ENCODE measurements at regions not wholly inside any gene's neighbourhood (a gene's known extent, or its start where the extent isn't known, plus 50 kb on each side); places are given as distances from the start of the nearest gene placed in this dataset.
A peak's percentile ranks its signal among the peaks of the same experiment; 100 is the strongest.

DNA sequence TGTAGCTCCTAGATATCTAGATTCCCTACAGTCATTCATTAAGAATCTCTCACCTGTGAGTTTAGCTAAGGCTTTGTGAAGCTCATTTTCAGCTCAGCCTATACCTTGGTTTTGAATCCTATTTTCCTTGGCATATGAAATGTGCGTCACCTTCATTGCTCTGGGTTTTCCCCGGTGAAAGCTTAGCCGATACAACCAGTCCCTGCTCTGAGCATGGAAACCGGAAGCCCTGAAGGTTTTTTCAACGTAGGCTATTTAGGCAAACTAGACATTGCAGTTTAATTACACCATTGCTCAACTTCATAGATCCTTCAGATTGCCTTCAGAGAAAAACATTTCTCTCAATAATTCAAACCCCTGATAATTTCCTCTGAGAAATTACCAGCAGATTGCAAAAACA is 206.8 kb upstream of the TPRG1 start:
- no peak overlapping the region for H3K4me3 ChIP-seq (replicated peaks in 1 of 2; ENCODE audit: low read depth in 2 of 2, low read length in 2 of 2)
- DNase-seq (ENCODE audit: low read depth in 2 of 2) = no peak
- TF ChIP-seq, protein P1, sequence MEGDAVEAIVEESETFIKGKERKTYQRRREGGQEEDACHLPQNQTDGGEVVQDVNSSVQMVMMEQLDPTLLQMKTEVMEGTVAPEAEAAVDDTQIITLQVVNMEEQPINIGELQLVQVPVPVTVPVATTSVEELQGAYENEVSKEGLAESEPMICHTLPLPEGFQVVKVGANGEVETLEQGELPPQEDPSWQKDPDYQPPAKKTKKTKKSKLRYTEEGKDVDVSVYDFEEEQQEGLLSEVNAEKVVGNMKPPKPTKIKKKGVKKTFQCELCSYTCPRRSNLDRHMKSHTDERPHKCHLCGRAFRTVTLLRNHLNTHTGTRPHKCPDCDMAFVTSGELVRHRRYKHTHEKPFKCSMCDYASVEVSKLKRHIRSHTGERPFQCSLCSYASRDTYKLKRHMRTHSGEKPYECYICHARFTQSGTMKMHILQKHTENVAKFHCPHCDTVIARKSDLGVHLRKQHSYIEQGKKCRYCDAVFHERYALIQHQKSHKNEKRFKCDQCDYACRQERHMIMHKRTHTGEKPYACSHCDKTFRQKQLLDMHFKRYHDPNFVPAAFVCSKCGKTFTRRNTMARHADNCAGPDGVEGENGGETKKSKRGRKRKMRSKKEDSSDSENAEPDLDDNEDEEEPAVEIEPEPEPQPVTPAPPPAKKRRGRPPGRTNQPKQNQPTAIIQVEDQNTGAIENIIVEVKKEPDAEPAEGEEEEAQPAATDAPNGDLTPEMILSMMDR (IDR thresholded peaks at IDR 0.05; ENCODE audit: low read depth, low read length) = no peak

DNA sequence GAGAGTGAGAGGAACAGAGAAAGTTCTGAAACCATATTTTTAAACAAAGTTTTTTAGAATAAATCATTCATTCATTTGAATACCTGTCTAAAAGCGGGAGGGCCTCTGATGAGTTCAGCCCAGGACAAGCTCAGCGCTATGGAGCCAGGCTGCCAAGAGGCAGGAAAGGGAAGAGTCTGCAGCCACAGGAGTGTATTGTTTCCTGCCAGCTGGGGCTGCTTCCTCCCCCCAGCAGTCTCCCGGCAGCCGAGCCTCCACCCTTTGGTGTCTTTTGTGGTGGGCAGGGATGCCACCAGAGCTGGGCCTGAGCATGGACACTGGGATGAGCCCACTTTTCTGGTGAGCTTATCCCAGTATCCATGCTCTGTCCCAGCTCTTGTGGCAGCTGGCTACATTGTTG is 199.5 kb upstream of the TPRG1 start:
- TF ChIP-seq, protein P1 (IDR thresholded peaks at IDR 0.05; ENCODE audit: low read depth, low read length) = no peak
- no peak overlapping the region for H3K4me3 ChIP-seq (replicated peaks in 1 of 2; ENCODE audit: low read depth in 2 of 2, low read length in 2 of 2)
- no peak for DNase-seq (ENCODE audit: low read depth in 2 of 2)

DNA sequence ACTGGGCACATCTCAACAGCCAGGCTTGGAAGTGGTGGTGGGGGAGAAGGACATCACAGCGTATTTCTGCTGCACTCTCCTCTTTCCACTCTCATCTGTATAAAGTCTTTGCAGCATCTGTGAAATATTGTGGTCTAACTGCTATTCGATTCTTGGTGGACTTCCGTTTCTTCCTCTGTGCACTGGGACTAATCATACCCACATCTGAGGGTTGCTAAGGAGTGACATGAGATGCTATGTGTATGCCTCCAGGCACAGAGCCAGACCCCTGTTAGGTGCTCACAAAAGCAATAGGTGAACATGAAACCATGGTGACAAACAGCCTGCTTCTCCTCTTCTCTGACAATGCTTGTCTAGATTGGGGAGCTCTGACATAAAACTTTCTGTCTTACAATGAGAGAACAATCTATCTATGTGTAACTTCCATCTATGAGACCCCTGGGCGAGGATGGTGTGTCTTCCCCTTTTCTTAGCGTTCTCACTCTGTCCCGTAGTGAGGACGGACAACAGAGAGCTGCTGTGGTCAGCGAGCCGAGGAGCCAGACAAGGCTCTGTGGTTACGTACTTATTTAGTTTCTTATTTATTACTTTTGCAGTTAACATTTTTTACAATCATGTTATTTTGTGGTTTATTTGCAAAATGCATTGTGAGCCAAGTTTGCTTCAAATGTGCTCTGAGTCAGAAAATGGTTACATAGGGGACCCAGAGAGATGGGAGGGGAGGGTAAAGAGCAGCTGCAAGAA is 196.7 kb upstream of the TPRG1 start:
- TF ChIP-seq, protein P1 (IDR thresholded peaks at IDR 0.05; ENCODE audit: low read depth, low read length) = no peak
- no peak overlapping the region for H3K4me3 ChIP-seq (replicated peaks in 1 of 2; ENCODE audit: low read depth in 2 of 2, low read length in 2 of 2)
- DNase-seq (ENCODE audit: low read depth in 2 of 2) = peak in 1 of 2 donors; percentile 26

DNA sequence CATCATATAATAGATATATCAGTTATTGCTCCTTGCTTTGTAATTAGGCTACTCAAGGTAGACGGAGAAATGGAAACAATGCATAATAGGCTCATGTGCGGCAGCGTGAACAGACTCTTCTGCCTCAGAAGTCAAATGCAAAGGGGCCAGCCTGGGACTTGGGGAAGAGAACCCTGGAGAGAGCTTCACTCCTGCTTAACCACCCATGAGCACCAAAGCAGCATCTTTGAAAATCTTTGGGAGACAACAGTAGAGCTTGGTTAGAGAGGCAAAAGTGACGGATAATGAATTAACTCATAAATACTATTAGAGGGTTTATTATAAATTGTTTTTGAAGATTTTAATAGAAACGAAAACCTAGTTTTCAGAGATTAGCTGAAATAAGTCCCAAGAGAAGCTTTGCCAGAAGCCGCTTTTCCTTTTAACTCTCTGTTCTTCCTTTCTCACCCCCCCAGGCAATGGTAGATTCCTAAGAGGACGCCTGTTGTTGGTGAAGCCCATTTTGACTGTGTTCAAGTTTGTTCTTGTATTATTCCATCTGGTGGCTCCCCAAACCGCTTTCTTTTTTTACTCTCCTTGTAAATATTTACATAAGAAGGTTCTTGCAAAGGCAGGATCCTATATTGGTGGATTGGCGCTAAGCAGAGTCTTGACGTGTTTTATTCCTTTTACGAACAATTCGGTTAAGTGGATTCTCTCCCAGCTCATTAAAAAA is 196.0 kb upstream of the TPRG1 start:
- no peak for DNase-seq (ENCODE audit: low read depth in 2 of 2)
- H3K4me3 ChIP-seq (replicated peaks in 1 of 2; ENCODE audit: low read depth in 2 of 2, low read length in 2 of 2) = no peak overlapping the region
- TF ChIP-seq, protein P1 (IDR thresholded peaks at IDR 0.05; ENCODE audit: low read depth, low read length) = no peak

DNA sequence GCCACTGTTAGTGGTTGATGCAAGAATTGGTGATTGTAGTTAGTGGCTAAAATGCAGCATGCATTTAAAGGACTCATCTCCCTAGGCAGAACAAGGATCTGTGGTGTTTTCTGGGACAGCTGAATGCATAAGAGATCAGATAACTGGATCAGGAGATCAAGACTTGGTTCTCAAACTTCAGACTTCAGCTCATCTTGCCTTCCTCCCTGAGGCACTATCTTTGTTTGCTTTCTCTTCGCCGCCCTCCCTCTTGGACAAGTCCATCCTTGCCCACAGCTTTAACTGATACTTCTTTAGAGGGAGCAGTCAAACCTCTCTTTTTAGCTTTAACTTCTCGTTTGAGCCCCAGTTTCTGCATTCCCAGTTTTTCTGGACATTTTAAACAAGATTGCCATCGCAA is 195.4 kb upstream of the TPRG1 start:
- no peak overlapping the region for H3K4me3 ChIP-seq (replicated peaks in 1 of 2; ENCODE audit: low read depth in 2 of 2, low read length in 2 of 2)
- TF ChIP-seq, protein P1 (IDR thresholded peaks at IDR 0.05; ENCODE audit: low read depth, low read length) = no peak
- no peak for DNase-seq (ENCODE audit: low read depth in 2 of 2)

DNA sequence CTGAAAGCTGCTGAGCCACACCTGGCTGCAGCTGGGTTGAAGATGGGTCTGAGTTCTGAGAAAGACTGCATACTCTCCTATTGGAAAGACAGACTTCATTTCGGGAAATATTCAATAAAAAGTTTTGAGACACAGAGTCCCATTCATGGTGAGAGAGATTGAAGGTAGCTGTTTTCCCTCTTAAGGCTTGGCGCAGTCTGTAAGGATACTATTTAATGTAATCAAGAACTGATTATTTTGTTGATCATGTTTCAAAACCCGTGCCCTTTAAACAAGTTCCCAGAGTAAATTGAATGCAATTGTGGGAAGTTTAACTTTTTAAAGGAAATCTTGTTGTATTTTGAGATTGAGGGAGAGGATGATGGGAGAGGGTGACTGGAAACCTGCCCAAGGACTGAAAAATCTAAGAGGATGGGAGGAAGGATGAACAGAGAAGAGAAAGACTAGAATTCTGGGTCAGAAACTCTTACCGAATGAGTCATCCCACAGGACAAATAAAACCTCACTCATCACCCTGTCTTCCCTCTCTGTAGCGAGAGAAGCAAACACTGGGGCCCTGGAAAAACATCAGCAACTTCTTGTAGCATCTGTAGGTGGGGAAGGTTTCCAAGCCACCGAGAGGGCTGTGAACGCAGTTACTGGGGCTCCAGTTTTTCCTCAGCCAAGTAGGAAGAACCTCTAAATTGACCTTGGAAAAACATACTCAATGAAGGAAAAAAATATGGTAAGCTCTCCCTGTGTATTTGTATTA is 193.2 kb upstream of the TPRG1 start:
- TF ChIP-seq, protein P1 (IDR thresholded peaks at IDR 0.05; ENCODE audit: low read depth, low read length) = no peak
- no peak overlapping the region for H3K4me3 ChIP-seq (replicated peaks in 1 of 2; ENCODE audit: low read depth in 2 of 2, low read length in 2 of 2)
- peak; percentile 41 to 64 for DNase-seq (ENCODE audit: low read depth in 2 of 2)

All from cardiac fibroblast (primary cell).